HEK293 (cell line): ENCODE measurements at regions not wholly inside any gene's neighbourhood (a gene's known extent, or its start where the extent isn't known, plus 50 kb on each side); places are given as distances from the start of the nearest gene placed in this dataset.

Source experiments
- CTCF ChIA-PET: fragments of 350-600 bp; formaldehyde crosslinking; extraction: SDS; loops from one replicate; lab custom pipeline; 2021; ENCODE audit warnings: antibody characterized with exemption; lab: Yijun Ruan, JAX
- POLR2A ChIA-PET: fragments of 300-600 bp; formaldehyde crosslinking; extraction: SDS; loops from one replicate; lab custom pipeline; 2020; ENCODE audit warnings: antibody characterized with exemption, inconsistent platforms; lab: Yijun Ruan, JAX
- H3K27ac ChIP-seq: fragments of 200-500 bp; sonication (Bioruptor generic); 2 replicates; pipeline ENCODE4 v1.5.1; 2014; ENCODE audit warnings: low read depth, low read length, control low read depth, inconsistent platforms; ENCODE audit errors: extremely low read depth
- H3K36me3 ChIP-seq, 2 experiments: fragments of 200-500 bp in 1 of 2; sonication (Bioruptor generic) in 1 of 2; 1 replicate in 1 of 2; 2 replicates in 1 of 2; pipeline ENCODE4 v1.5.1; 2014 to 2017; ENCODE audit warnings: inconsistent platforms in 2 of 2, low read length in 2 of 2; ENCODE audit not compliant: control insufficient read depth in 2 of 2, insufficient read depth in 1 of 2
- H3K4me1 ChIP-seq: fragments of 200-500 bp; sonication (Bioruptor generic); 2 replicates; pipeline ENCODE4 v1.5.1; 2014; ENCODE audit warnings: mild to moderate bottlenecking, low read length, inconsistent platforms; ENCODE audit not compliant: control insufficient read depth, insufficient read depth
- H3K4me3 ChIP-seq: 2 replicates; pipeline ENCODE4 v1.5.1; 2011; ENCODE audit warnings: low read depth, mild to moderate bottlenecking, control low read depth, low read length, moderate library complexity
- H3K9me3 ChIP-seq: fragments of 200-500 bp; sonication (Bioruptor generic); 2 replicates; pipeline ENCODE4 v1.5.1; 2014; ENCODE audit warnings: low read depth, low read length, inconsistent platforms; ENCODE audit not compliant: control insufficient read depth, insufficient read depth
- CTCF ChIP-seq: fragments of 450-650 bp; formaldehyde crosslinking; IDR thresholded peaks from 2 replicates; pipeline ENCODE4 v1.5.1; 2016; ENCODE audit warnings: missing biosample characterization, missing genetic modification characterization
- HIC1 ChIP-seq: fragments of 450-650 bp; formaldehyde crosslinking; IDR thresholded peaks from 2 replicates; pipeline ENCODE4 v1.5.1; 2016; ENCODE audit warnings: missing biosample characterization, missing genetic modification characterization
- IKZF3 ChIP-seq: fragments of 450-650 bp; IDR thresholded peaks from 2 replicates; pipeline ENCODE4 v1.5.0; 2018; ENCODE audit warnings: missing biosample characterization, mild to moderate bottlenecking, missing genetic modification characterization, moderate library complexity
- INSM2 ChIP-seq: fragments of 450-650 bp; formaldehyde crosslinking; IDR thresholded peaks from 2 replicates; pipeline ENCODE4 v1.5.1; 2016; ENCODE audit warnings: missing biosample characterization, missing genetic modification characterization
- KLF1 ChIP-seq: fragments of 450-650 bp; formaldehyde crosslinking; IDR thresholded peaks from 2 replicates; pipeline ENCODE4 v1.5.1; 2016; ENCODE audit warnings: missing biosample characterization, missing genetic modification characterization
- KLF7 ChIP-seq: fragments of 450-650 bp; formaldehyde crosslinking; IDR thresholded peaks from 2 replicates; pipeline ENCODE4 v1.5.1; 2016; ENCODE audit warnings: missing biosample characterization, missing genetic modification characterization, borderline replicate concordance
- OSR2 ChIP-seq: fragments of 450-650 bp; formaldehyde crosslinking; IDR thresholded peaks from 2 replicates; pipeline ENCODE4 v1.5.1; 2016; ENCODE audit warnings: missing biosample characterization, missing genetic modification characterization
- RBAK ChIP-seq: fragments of 450-650 bp; formaldehyde crosslinking; IDR thresholded peaks from 2 replicates; pipeline ENCODE4 v1.5.1; 2016; ENCODE audit warnings: missing biosample characterization, missing genetic modification characterization
- REPIN1 ChIP-seq: fragments of 450-650 bp; formaldehyde crosslinking; IDR thresholded peaks from 2 replicates; pipeline ENCODE4 v1.5.1; 2017; ENCODE audit warnings: missing biosample characterization, missing genetic modification characterization, low read depth
- SCRT2 ChIP-seq: fragments of 450-650 bp; formaldehyde crosslinking; IDR thresholded peaks from 2 replicates; pipeline ENCODE4 v1.5.1; 2016; ENCODE audit warnings: missing biosample characterization, missing genetic modification characterization
- TSHZ1 ChIP-seq: fragments of 450-650 bp; formaldehyde crosslinking; IDR thresholded peaks from 2 replicates; pipeline ENCODE4 v1.5.1; 2016; ENCODE audit warnings: missing biosample characterization, missing genetic modification characterization, borderline replicate concordance
- ZFHX2 ChIP-seq: fragments of 450-650 bp; formaldehyde crosslinking; conservative IDR thresholded peaks from 2 replicates; pipeline ENCODE4 v1.5.1; 2016; ENCODE audit warnings: missing biosample characterization, missing genetic modification characterization
- ZNF112 ChIP-seq: fragments of 450-650 bp; formaldehyde crosslinking; IDR thresholded peaks from 2 replicates; pipeline ENCODE4 v1.5.0; 2017; ENCODE audit warnings: missing biosample characterization, missing genetic modification characterization
- ZNF140 ChIP-seq: fragments of 450-650 bp; formaldehyde crosslinking; IDR thresholded peaks from 2 replicates; pipeline ENCODE4 v1.5.1; 2016; ENCODE audit warnings: missing biosample characterization, missing genetic modification characterization
- ZNF146 ChIP-seq: fragments of 450-650 bp; formaldehyde crosslinking; IDR thresholded peaks from 2 replicates; pipeline ENCODE4 v1.5.1; 2016; ENCODE audit warnings: missing biosample characterization, missing genetic modification characterization
- ZNF16 ChIP-seq: fragments of 450-650 bp; formaldehyde crosslinking; IDR thresholded peaks from 2 replicates; pipeline ENCODE4 v1.5.1; 2016; ENCODE audit warnings: low read depth, missing biosample characterization, missing genetic modification characterization
- ZNF214 ChIP-seq: fragments of 450-650 bp; formaldehyde crosslinking; IDR thresholded peaks from 2 replicates; pipeline ENCODE4 v1.5.1; 2017; ENCODE audit warnings: missing biosample characterization, mild to moderate bottlenecking, missing genetic modification characterization, borderline replicate concordance
- ZNF223 ChIP-seq: fragments of 450-650 bp; formaldehyde crosslinking; IDR thresholded peaks from 2 replicates; pipeline ENCODE4 v1.5.1; 2016; ENCODE audit warnings: missing biosample characterization, missing genetic modification characterization
- ZNF280C ChIP-seq: fragments of 450-650 bp; formaldehyde crosslinking; IDR thresholded peaks from 2 replicates; pipeline ENCODE4 v1.5.1; 2016; ENCODE audit warnings: missing biosample characterization, missing genetic modification characterization
- ZNF366 ChIP-seq: fragments of 450-650 bp; formaldehyde crosslinking; conservative IDR thresholded peaks from 2 replicates; pipeline ENCODE4 v1.5.1; 2016; ENCODE audit warnings: missing biosample characterization, missing genetic modification characterization
- ZNF391 ChIP-seq: fragments of 450-650 bp; formaldehyde crosslinking; IDR thresholded peaks from 2 replicates; pipeline ENCODE4 v1.5.1; 2016; ENCODE audit warnings: low read depth, missing biosample characterization, missing genetic modification characterization, borderline replicate concordance
- ZNF473 ChIP-seq: fragments of 450-650 bp; formaldehyde crosslinking; IDR thresholded peaks from 2 replicates; pipeline ENCODE4 v1.5.1; 2017; ENCODE audit warnings: missing biosample characterization, missing genetic modification characterization
- ZNF488 ChIP-seq: fragments of 450-650 bp; formaldehyde crosslinking; IDR thresholded peaks from 2 replicates; pipeline ENCODE4 v1.5.1; 2016; ENCODE audit warnings: missing biosample characterization, missing genetic modification characterization
- ZNF501 ChIP-seq: fragments of 450-650 bp; formaldehyde crosslinking; IDR thresholded peaks from 2 replicates; pipeline ENCODE4 v1.5.1; 2016; ENCODE audit warnings: missing biosample characterization, missing genetic modification characterization
- ZNF776 ChIP-seq: fragments of 450-650 bp; formaldehyde crosslinking; IDR thresholded peaks from 2 replicates; pipeline ENCODE4 v1.5.0; 2017; ENCODE audit warnings: missing biosample characterization, missing genetic modification characterization, borderline replicate concordance
- ZXDB ChIP-seq: fragments of 450-650 bp; formaldehyde crosslinking; IDR thresholded peaks from 2 replicates; pipeline ENCODE4 v1.5.1; 2016; ENCODE audit warnings: missing biosample characterization, missing genetic modification characterization

GRCh38 chr1:101440485-101440884 is 203.7 kb downstream of the S1PR1 start (continued):
- TF ChIP-seq ZNF280C (tag by site-specific recombination) (no peak), ZXDB (tag by site-specific recombination) (no peak), ZNF140 (tag by site-specific recombination) (no peak), ZNF391 (no peak), HIC1 (tag by site-specific recombination) (no peak), REPIN1 (tag by site-specific recombination) (no peak), ZNF366 (tag by site-specific recombination) (no peak), CTCF (tag by site-specific recombination) (no peak)

- H3K9me3 ChIP-seq = no peaks in the 10 kb centered on the region
- POLR2A ChIA-PET = no interaction called here
- CTCF ChIA-PET = interaction anchor here (0.7 to 1.6 kb wide), 2 partner anchors 30 to 129 kb away, joined by 3 to 9 read pairs; no protein-coding TSS in a partner anchor
- no peak overlapping the region for H3K4me3 ChIP-seq
- H3K36me3 ChIP-seq = no peaks in the 10 kb centered on the region
- TF ChIP-seq ZNF473 (tag by site-specific recombination) (no peak), INSM2 (no peak), ZNF776 (tag by site-specific recombination) (no peak), ZNF223 (no peak), ZNF366 (tag by site-specific recombination) (no peak), RBAK (tag by site-specific recombination) (no peak), KLF7 (tag by site-specific recombination) (no peak), ZNF16 (tag by site-specific recombination) (no peak), ZFHX2 (tag by site-specific recombination) (no peak), ZNF112 (tag by site-specific recombination) (no peak), SCRT2 (tag by site-specific recombination) (no peak), OSR2 (no peak), IKZF3 (tag by site-specific recombination) (no peak), ZNF488 (tag by site-specific recombination) (no peak), TSHZ1 (tag by site-specific recombination) (no peak), KLF1 (tag by site-specific recombination) (no peak), ZNF146 (tag by site-specific recombination) (no peak), ZNF214 (tag by site-specific recombination) (no peak), ZNF501 (tag by site-specific recombination) (no peak)
- H3K4me1 ChIP-seq = no peaks in the 10 kb centered on the region
- H3K27ac ChIP-seq = no peak overlapping the region
Measured at GRCh38 chr1:101444381-101444780, 207.6 kb downstream of the S1PR1 start.
